ENCODE measurements at regions not wholly inside any gene's neighbourhood (a gene's known extent, or its start where the extent isn't known, plus 50 kb on each side); places are given as distances from the start of the nearest gene placed in this dataset.

DNA sequence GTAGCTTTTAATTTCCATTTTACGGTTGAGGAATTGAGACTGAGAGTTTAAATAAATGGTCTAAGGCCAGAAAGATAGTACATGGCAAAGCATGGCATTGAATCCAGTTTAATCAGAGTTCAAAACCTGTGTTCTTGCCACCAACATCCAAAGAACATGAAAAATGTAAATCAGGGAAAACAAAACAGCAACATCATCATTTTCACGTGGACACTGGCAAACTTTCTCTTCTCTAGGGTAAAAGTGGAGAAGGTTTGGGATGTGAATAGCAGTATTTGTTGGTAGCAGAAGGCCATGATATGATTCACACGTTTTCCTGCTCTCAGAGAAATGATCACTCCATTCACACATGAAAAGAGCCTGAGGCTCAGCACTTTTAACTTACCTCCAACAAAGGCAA, 357.7 kb downstream of the UQCRFS1 start:
- no peak for DNase-seq (ENCODE audit: low read depth in 1 of 2, low spot score in 1 of 2)

DNA sequence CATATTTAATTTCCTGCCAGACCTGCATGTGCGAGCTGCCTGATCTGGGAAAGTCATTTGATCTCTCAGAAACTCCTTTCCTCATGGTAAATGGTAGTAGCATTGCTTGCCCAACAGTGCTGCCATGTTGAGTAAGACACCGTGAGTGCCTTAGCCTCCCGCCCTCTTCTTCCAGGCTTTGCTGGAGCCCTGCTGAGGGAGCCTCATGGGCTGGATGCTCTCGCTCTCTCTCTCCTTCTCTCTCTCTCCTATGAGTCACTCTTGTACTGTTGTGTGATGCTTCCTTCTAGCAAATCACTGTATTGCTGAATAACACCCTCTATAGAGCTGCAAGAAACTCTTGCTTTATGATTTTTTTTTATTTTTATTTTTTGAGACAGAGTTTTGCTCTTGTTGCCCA, 365.5 kb downstream of the UQCRFS1 start:
- DNase-seq (ENCODE audit: low read depth in 1 of 2, low spot score in 1 of 2) = no peak

DNA sequence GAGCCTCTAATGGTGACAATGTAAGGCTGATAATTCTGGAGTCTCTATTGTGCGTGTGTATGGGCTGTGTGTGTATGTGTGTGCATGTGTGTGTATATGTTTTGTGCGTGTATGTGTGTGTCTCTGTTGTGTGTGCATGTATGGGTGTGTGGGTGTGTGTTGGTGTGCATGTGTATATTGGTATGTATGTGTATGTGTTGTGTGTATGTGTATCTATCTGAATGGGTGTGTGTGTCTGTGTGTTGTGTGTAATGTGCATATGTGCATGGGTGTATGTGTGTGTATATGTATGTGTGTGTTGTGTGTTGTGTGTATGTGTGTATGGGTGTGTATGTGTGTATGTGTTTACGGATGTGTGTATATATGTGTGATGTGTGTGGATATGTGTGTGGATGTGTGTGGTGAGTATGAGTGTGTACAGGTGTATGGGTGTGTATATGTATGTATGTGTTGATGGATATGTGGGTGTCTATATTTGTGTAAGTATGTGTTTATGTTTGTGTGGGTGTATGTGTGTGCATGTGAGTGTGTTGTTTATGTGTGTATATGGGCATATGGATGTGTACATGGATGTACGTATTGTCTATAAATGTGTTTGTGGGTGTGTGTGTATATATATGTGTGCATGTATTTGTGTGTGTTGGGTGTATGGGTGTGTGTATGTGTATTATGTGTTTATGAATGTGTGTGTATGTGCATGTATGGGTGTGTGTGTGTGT, 366.7 kb downstream of the UQCRFS1 start:
- no peak for DNase-seq (ENCODE audit: low read depth in 1 of 2, low spot score in 1 of 2)

DNA sequence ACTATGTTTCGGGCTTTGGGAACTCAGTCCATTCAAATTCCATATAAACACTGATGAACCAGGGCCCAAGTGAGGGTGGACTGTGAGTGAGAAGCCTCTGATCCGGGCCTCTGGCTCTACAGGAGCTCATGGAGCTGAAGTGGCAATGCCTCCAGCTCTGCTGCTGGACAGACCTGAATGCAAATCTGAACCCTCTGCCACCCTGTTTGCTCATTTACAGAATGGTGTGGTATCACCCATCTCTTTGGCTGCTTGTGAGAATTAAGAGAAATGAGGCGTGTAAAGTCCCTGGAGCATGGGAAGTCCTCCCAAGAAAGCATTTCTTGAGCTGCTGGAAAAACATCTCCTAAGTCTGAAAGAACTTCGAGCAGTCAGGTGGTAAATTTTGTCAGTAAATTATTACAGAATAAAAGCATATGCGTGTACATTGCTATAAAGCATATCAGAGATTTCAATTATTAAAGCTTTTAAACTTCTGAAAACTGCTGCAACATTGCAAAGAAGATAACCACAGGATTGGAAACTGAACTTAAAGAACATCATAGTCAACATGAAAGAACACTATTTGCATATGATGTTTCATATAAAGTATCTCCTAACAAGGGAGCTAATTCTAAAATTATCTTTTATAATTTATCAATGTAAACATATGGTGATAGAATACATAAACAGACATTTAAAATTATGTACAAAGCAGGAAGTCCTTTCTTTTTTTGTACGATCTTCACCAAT, 369.0 kb downstream of the UQCRFS1 start:
- DNase-seq (ENCODE audit: low read depth in 1 of 2, low spot score in 1 of 2) = no peak

DNA sequence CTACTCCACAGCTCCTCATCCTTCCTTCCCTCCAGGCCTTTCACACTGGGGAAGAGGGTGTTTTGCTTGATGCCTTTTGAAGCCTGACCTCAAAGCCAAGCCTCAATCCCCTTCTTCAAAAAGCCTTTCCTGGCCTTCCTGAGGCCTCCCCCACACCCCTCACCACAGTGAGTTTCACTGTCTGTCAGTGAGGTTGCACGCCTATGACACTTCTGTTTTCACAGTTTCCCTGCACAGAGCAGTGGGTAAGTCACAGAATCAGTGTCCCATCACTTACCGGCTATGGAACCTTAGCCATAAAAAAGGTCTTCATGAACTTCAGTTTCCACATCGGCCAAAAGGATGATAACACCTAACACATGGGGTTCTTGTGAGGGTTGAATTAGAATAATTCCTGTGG, 371.4 kb downstream of the UQCRFS1 start:
- DNase-seq (ENCODE audit: low read depth in 1 of 2, low spot score in 1 of 2) = no peak

DNA sequence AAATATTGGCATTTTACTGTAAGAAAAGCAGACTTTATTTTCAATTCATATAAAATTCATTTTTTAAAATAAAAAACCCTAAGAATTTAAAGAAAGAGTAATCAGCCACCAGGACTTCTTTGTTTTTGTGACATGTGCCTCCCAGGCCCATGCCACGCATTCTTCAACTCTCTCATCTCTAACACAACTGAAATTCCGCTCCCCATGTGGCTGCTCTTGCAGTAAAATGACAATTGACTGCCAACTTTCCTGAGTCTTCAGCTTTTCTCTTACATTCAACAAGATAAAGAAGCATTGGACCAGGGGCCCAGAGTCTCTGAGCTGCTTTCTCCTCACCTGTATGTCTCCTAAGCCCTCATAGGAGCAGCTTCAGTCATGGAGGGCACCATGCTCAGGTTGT, 372.1 kb downstream of the UQCRFS1 start:
- no peak for DNase-seq (ENCODE audit: low read depth in 1 of 2, low spot score in 1 of 2)

DNA sequence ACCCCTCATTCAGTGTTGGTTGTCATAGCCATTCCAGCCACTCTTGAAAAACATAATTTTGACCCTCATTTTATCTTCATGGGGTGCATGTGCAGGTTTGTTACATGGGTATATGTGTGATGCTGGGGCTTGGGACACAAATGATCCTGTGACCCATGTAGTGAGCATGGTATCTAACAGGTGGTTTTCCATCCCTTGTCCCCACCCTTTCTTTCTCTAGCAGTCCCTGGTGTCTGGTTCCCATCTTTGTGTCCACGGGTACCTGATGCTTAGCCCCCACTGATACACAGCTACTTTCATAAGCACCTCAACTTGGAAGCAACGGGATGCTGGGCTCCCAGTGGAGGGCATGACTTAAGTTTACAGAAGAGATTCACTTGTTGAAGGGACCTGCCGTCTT, 373.5 kb downstream of the UQCRFS1 start:
- DNase-seq (ENCODE audit: low read depth in 1 of 2, low spot score in 1 of 2) = no peak

DNA sequence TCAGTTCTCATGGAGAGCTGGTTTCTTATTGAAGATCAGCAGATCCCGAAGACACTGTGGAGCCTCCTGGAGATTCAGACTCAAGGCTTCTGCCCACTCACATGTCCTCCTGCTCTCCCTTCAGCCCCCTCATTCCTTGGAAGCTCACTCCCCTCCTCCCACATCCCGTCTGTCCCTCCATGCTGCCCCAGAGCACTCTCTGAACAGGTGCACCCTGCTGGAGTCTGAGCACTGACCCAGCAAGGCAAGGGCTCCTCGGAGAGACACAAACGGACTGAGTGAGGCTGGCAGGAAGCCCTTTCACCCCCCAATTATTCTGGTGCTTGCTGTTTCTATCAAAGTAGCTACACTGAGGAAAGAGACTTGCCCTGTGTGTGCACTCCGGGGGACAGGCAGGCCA, 374.0 kb downstream of the UQCRFS1 start:
- DNase-seq (ENCODE audit: low read depth in 1 of 2, low spot score in 1 of 2) = no peak

DNA sequence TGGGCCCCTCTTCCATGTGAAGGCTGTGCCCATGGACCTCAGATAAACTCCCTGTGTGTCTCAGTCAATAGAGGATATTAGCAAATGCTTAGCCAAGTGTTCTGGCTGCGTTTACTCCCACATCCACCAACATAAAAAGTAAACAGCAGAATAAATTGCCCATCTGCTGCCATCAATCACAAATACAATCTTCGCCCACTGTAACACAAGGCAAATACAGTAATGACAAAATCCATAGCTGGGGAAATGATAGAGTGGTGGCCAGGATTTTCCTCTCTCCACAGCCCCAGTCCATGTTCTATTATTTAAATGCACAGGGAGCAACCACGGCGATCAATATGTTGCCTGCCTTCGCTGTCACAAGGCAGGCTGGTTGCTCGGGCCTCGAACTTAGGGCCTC, 376.5 kb downstream of the UQCRFS1 start:
- DNase-seq (ENCODE audit: low read depth in 1 of 2, low spot score in 1 of 2) = no peak

DNA sequence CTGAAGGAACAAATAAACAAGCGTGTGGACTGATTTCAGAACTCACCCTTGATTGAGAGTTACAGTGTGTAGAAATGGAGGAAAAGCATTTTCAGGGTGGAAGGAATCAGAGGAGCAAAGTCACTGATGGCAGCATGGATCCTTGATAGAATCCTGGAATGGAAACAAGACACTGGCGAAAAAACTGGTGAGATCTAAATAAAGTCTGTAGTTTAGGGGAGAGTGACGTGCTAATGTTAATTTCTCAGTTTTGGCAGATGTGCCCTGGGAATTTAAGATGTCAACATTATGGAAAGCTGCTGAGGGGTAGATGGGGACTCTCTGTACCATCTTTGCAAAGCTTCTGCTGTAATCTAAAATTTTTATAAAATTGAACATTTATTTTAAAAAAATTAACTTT, 378.0 kb downstream of the UQCRFS1 start:
- no peak for DNase-seq (ENCODE audit: low read depth in 1 of 2, low spot score in 1 of 2)

DNA sequence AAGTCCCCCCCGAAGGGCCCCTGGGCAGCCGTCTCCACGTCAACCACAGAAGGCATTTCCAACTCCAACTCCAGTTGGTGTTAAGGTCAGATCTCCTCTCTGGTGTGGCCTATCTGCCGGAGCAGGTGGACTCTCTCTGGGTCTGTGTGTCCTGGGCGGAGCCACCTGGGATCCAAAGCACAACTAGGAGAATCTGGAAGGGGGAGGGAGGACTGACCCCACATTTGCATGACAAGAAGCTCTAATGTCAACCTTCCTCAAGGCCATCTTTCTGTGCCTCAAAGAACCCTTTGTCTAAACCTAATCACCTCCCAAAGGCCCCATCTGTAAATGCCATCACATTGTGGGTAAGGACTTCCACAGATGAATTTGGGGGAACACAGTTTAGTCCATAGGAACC, 381.5 kb downstream of the UQCRFS1 start:
- no peak for DNase-seq (ENCODE audit: low read depth in 1 of 2, low spot score in 1 of 2)

DNA sequence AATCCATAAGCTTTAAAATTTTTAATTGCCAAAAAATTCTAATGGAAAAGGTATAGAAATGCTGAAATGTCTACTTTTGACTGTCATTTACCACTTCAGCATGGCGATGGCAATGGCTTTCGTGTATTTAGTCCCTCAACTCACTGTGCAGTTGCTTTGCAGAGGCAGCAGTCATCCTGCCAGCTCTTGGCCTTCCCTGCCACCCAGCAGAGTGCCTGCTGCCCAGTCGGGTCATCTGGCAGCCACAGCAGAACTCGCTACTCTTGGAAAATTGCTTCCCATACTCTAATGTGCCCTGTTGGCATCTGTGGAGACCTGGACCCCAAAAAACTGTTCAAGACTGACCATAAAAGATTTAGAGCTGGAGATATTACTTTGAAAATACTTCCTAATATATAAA, 383.2 kb downstream of the UQCRFS1 start:
- no peak for DNase-seq (ENCODE audit: low read depth in 1 of 2, low spot score in 1 of 2)

DNA sequence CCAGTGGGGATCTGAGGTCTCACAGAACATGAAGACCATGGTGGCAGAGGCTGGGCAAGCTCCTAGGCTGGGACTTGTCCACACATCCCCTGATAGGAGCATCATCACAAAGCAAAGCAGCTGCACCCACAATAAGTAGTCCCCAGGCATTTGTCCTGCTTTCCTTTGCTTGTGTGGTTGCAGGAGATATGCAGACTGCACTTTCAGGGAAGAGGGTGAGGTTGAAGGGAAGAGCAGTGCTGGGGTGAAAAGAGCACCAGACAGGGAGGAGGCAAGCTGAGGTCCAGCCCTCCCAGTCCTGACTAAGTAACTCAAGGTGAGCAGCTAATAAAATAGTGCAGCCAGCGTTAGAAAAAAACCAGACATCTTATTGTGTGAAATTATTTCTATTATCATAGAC, 383.6 kb downstream of the UQCRFS1 start:
- DNase-seq (ENCODE audit: low read depth in 1 of 2, low spot score in 1 of 2) = no peak

DNA sequence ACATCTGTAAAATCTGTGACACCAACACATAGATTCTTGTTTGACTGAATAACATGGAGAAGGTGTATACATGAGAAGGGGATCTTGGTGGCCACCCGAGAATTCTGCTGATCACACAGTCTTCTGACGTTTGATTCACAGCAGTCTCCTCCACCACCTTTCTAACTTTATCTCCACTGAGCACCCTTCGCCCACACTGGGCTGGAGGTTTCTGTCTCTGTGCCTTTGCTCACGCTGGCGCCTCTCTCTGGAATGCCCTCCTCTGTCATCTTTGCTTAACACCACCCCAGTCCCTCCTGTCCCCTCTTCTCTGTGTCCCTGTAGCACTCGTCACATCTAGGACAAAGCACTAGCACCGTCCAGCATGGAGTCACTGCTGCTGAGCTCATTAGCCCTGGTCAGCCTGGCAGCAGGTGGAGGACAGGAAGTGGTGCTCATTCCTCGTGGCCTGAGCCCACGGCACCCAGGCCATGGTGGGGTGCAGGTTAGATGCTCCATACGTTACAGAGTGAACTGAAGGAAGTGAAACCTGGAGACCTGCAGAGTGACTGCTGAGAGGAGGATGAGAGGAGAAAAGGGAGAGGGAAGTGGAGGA, 384.6 kb downstream of the UQCRFS1 start:
- no peak for DNase-seq (ENCODE audit: low read depth in 1 of 2, low spot score in 1 of 2)

DNA sequence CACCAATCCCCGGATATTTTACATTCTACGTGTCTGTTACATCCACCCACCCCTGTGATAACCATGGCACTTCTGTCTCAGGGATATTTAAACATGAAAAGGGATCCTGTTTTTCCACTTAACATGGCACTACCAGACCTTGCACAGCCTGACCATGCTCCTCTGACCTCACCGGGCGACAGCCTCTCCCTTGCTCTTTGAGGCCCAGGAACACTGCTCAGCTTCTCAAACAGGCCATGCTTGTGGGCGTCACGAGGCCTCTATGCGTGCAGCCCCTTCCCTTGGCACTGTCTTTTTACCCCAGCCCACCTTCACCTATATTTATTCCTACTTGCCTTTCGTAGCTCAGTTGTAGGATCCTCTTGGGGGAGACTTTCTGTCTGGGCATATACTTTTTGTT, 385.6 kb downstream of the UQCRFS1 start:
- no peak for DNase-seq (ENCODE audit: low read depth in 1 of 2, low spot score in 1 of 2)

DNA sequence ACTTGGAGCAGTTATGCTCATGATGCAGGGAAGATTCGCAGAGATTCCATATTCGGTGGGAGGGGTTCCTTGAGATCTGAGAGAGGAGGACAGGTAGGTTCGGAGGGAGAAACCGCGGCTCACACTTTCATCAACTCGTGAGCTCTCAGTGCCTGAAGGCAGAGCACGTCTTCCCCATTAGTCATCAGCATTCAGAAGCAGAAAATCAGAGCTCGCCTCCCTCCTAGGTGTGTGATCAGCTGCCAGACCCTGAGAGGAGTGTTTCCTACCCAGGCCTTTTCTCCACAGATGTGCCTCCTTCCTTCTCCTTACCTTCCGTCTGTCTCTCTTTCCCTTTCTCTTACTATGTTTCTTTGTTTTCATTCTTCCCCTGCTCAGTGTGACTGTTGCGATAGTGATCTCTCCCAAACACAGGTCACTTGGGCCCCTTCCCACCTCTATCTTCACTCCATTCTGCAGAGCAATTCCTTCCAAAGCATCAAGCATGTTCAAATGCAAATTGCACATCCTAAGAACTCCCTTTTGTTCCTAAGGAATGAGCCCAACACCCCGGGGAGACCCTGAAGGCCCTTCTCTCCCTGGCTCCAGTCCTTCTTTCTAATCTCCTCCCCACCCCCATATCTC, 389.5 kb downstream of the UQCRFS1 start:
- DNase-seq (ENCODE audit: low read depth in 1 of 2, low spot score in 1 of 2) = no peak

DNA sequence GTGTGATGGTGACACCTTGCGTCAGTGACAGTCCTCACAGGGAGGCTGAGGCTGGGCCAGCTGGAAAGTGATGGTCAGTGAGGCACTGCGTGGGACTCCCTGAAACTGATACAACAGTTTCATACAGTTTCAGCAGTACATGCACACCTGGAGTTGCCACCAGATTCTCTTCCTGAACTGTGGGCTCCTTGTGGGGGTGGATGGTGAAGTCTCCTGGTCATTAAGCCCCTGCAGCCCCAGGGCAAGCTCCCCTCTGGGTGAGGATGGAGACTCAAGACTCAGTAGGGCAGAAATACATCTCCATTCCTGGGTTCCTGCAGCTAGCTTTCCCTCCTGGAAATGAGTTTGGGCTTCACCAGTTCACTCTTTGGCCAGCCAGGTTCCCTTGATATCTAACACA, 392.7 kb downstream of the UQCRFS1 start:
- no peak for DNase-seq (ENCODE audit: low read depth in 1 of 2, low spot score in 1 of 2)

DNA sequence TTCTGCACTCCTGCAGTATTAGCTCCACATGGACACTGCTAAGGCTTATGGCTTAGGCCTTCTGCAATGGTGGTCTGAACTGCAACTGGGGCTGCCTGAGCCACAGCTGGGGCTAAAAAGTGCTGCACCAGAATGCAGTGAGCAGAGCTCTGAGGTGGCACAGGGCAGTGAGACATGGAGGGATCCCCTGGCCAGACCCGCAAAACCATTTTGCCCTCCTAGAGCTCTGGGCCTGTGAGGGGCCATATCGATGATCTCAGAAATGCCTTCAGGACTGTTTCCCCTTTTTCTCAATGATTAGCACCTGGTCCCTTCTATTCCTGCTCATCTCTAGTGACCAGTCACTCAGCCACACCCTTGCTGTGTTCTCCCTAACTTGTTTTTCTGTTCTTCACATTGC, 397.7 kb downstream of the UQCRFS1 start:
- DNase-seq (ENCODE audit: low read depth in 1 of 2, low spot score in 1 of 2) = no peak

DNA sequence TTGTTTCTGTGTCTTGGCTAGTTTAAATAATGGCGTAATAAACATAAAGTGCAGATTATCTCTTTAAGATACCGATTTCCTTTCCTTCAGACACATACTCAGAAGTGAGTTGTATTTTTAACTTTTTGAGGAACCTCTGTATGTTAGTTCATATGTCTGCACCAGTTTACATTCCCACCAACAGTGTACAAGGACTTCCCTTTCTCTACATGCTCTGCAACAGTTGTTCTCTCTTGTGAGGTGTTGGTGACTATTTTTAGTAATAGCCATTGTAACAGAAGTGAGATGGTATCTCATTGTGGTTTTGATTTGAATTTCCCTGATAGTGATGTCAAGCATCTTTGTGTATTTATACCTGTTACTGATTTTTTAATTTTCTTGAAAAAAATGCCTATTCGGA, 418.6 kb downstream of the UQCRFS1 start:
- DNase-seq (ENCODE audit: low read depth in 1 of 2, low spot score in 1 of 2) = no peak

DNA sequence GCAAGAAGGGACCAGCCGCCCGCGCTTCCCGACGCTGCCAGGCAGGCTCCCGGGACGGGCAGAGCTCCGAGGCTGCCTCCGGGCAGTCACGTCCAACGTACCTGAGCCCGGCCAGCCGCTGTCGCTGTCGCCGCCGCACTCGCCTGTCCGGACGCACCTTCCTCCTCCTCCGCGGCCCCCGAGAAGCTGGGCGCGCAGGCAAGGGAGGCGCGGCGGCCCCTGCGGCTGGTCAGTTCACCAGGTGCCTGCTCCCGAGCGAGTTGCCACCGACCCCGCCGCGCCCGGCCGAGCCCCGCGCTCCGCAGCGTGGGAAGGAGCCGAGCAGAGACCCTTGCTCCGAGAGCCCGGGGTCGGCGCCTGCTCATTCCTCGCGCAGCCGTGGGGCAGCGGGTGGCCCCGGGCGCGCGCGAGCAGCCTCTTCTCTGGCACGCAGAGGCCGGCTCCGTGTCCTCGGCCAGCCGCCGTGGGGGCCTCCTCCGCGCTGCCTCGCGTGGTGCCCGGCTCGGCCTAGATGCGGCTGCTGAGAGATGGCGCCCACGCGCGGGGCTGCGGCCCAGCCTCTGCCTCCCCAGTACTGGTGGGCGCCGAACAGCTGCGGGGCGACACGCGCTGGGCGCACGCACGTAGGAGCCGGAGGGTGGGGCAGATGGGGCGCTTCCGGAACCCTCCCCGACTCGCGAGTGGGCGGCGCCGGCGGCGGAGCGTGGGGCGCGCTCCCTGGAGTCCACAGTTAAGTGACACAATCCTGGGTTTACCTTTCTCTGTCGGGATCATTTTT, 419.4 kb downstream of the UQCRFS1 start:
- DNase-seq (ENCODE audit: low read depth in 1 of 2, low spot score in 1 of 2) = no peak

DNA sequence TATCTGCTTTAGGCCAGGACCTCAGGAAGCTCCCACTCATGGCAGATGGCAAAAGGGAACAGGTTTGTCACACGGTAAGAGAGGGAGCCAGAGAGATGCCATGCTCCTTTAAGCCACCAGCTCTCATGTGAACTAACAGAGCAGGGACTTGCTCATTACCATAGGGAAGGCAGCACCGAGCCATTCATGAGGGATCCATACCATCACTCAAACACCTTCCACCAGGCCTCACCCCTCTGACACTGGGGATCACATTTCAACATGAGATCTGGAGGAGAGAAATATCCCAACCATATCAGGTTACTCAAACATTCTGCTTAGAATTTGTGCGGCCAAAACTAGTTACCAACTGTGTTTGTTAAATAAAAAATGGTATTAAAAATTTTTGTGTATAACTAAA, 427.0 kb downstream of the UQCRFS1 start:
- DNase-seq (ENCODE audit: low read depth in 1 of 2, low spot score in 1 of 2) = no peak
